Stomach (tissue), 4 donors: ENCODE measurements at regions not wholly inside any gene's neighbourhood (a gene's known extent, or its start where the extent isn't known, plus 50 kb on each side); places are given as distances from the start of the nearest gene placed in this dataset.

ENCODE experiments used
- CTCF ChIP-seq, 7 experiments: fragments of 450-650 bp in 4 of 7; fragments of 200-600 bp in 3 of 7; sonication (generic) in 3 of 7; IDR thresholded peaks; one replicate each; pipeline ENCODE4 v1.5.1; 2016 to 2019; ENCODE audit warnings: antibody characterized with exemption in 7 of 7, control low read depth in 2 of 7, mild to moderate bottlenecking in 1 of 7
- POLR2A ChIP-seq, 4 donors: fragments of 450-650 bp; IDR thresholded peaks; one replicate each; pipeline ENCODE4 v1.6.1; 2016; ENCODE audit warnings: antibody characterized with exemption in 4 of 4, control low read depth in 2 of 4, mild to moderate bottlenecking in 1 of 4, moderate library complexity in 1 of 4
- POLR2AphosphoS5 ChIP-seq, 3 donors: sonication (generic); formaldehyde crosslinking; IDR thresholded peaks; one replicate each; pipeline ENCODE4 v1.6.1; 2016; ENCODE audit warnings: antibody characterized with exemption in 3 of 3

- TF ChIP-seq CTCF (IDR thresholded peaks at IDR 0.05) = no peak
- no peak for TF ChIP-seq POLR2AphosphoS5 (IDR thresholded peaks at IDR 0.05)
- TF ChIP-seq POLR2A (IDR thresholded peaks at IDR 0.05) = no peak
Measured at GRCh38 chr16:9188721-9189120, 97.3 kb downstream of the HAPSTR1 start.
